ENCODE measurements at regions not wholly inside any gene's neighbourhood (a gene's known extent, or its start where the extent isn't known, plus 50 kb on each side); places are given as distances from the start of the nearest gene placed in this dataset.

DNA sequence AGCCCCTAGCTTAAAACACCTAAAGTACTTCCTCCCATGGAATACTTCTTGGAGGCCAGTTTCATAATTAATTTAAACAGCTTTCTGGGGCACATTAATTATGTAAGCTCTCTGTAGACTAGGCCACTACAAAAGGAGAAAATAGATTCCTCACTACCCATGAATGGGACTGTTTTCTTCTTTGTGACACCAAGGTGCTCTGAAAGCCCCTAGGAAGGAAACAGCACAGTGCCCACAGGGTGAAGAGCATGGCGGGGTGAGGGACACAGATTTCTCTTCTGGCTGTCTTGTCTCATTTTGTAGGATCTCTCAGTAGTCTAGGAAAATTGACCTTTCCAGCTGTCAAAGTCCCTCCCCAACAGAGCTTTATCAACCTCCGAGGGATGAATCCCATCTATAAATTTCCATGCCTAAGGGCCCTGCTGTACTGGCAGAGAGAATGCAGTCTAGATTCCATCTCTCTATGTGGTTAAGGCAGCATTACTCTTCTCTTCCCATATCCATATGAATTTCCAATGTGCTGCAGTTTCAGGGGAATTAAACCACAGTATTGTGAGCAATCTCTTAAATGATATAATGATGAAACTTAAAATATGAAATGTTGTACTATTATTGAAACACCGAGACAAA, 183.6 kb upstream of the GRIP1 start:
- no peak overlapping the region for H3K4me2 ChIP-seq
- no peak for TF ChIP-seq Cebpa-rat (IDR thresholded peaks at IDR 0.05)
- no peak overlapping the region for H3K4me3 ChIP-seq
- H3K9me3 ChIP-seq: no peaks in the 10 kb centered on the region
- H3K9ac ChIP-seq: no peak overlapping the region
- H3K4me1 ChIP-seq: no peaks in the 10 kb centered on the region
- no peaks in the 10 kb centered on the region for H3K36me3 ChIP-seq
- H4K20me1 ChIP-seq: no peaks in the 10 kb centered on the region
- H3K27ac ChIP-seq: no peak overlapping the region
- H3K27me3 ChIP-seq: no peaks in the 10 kb centered on the region

DNA sequence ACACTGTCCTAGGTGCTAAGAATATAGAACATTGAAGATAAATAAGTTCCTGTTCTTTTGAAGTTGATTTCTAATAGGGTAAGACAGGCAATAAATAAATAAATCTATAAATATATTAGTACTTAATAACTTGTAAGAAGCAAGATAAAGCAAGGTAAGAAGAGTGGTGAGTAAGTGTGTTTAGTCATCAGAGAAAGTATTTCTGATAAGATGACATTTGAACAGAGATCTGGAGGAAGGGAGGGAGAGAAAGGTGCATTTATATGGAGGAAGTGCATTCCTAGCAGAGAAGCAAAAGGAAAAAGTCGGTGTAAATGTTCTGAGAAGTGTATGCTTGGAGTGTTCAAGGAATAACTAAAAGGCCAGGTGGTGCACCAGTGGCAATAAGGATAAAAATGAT, 184.4 kb upstream of the GRIP1 start:
- Histone ChIP-seq H3K4me2 (no peak overlapping the region), H4K20me1 (no peaks in the 10 kb centered on the region), H3K4me3 (no peak overlapping the region), H3K27ac (no peak overlapping the region), H3K9ac (no peak overlapping the region), H3K27me3 (no peaks in the 10 kb centered on the region), H3K9me3 (no peaks in the 10 kb centered on the region), H3K36me3 (no peaks in the 10 kb centered on the region), H3K4me1 (no peaks in the 10 kb centered on the region)
- TF ChIP-seq Cebpa-rat (IDR thresholded peaks at IDR 0.05): no peak

DNA sequence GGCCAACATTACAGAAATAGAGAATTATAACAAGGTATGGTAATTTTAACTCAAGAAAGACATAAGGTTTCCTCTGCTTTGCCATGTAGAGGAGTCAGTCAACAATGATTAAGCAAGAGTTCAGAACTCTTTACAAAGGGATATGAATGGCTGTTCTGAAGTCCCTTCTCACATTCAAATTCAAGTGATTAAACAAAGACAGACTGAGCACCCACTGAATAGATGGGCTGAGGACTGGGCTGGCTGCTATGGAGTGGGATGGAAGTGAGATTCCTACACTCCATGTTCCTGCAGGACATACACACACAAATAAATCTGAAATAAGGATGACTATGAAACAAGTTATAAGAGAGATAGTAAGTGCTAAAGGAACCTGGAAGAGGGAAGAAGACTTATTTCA, 199.0 kb upstream of the GRIP1 start:
- peaks cover 13% of the 10 kb centered on the region for H3K4me1 ChIP-seq
- no peak overlapping the region for H3K9ac ChIP-seq
- no peak overlapping the region for H3K4me3 ChIP-seq
- H3K27me3 ChIP-seq: no peaks in the 10 kb centered on the region
- no peaks in the 10 kb centered on the region for H3K36me3 ChIP-seq
- TF ChIP-seq Cebpa-rat (IDR thresholded peaks at IDR 0.05): no peak
- H3K27ac ChIP-seq: no peak overlapping the region
- no peaks in the 10 kb centered on the region for H4K20me1 ChIP-seq
- no peak overlapping the region for H3K4me2 ChIP-seq
- no peaks in the 10 kb centered on the region for H3K9me3 ChIP-seq

DNA sequence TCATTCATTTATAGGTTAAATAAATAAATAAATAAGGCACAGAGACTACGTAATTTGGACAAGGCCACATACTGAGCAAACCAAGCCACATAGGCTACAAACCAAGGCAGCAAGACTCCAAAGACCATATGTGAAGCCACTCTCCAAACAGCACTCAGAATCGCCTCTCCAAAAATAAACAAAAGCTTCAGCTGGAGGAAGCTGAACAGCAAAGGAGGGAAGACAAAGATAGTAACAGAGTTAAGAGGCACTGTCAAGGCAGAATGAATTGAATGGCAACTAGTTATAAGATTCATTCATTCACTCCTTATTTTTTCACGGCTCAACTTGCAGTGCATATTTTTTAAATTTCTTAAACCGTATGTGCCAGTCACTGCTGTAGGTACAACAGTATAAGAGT, 200.5 kb upstream of the GRIP1 start:
- Histone ChIP-seq H3K27ac (no peak overlapping the region), H4K20me1 (no peaks in the 10 kb centered on the region), H3K36me3 (no peaks in the 10 kb centered on the region), H3K4me3 (no peak overlapping the region), H3K9me3 (no peaks in the 10 kb centered on the region), H3K4me2 (peak overlapping the region; percentile 48), H3K9ac (no peak overlapping the region), H3K27me3 (no peaks in the 10 kb centered on the region), H3K4me1 (peaks cover 13% of the 10 kb centered on the region)
- TF ChIP-seq Cebpa-rat (IDR thresholded peaks at IDR 0.05): no peak

DNA sequence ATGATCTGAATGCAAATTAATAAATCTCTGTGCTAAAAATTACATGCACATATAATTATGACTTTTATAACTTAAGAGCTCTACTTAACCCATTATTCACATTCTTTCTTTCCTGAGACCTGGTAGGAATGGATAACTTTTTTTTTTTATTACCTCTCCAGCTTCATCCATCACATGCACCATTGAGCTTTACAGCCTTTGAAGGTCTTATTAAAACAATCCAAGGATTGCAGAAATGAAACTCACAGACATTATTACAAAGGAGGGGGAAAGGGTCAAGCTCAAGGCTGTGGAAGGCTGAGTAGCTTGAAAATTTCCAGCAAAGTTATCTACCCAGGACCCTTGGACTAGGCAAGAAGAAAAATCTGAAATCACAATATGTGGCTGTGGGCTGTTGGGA, 202.5 kb upstream of the GRIP1 start:
- H4K20me1 ChIP-seq: no peaks in the 10 kb centered on the region
- H3K9me3 ChIP-seq: no peaks in the 10 kb centered on the region
- peaks cover 13% of the 10 kb centered on the region for H3K4me1 ChIP-seq
- H3K27ac ChIP-seq: no peak overlapping the region
- H3K27me3 ChIP-seq: no peaks in the 10 kb centered on the region
- no peaks in the 10 kb centered on the region for H3K36me3 ChIP-seq
- no peak overlapping the region for H3K9ac ChIP-seq
- no peak for TF ChIP-seq Cebpa-rat (IDR thresholded peaks at IDR 0.05)
- no peak overlapping the region for H3K4me2 ChIP-seq
- H3K4me3 ChIP-seq: no peak overlapping the region

DNA sequence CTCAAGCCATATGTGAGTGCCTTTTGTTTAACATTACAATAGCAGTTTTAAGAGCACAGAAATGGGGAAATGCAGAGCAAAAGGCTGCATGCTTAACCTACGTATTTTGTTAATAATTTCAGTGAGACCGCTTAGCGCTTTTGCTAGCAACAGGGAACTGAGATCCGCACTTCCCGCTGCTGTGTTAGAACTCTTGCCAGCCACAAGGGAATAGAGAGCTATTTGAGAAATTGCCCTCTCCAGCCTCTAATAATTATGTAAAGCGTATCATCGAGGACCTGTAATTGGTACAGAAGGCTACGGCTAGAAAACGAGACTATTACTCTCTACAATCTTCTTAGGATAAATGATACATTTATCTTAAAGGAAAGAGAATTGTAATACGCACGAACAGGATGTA, 205.2 kb upstream of the GRIP1 start:
- no peak overlapping the region for H3K4me2 ChIP-seq

DNA sequence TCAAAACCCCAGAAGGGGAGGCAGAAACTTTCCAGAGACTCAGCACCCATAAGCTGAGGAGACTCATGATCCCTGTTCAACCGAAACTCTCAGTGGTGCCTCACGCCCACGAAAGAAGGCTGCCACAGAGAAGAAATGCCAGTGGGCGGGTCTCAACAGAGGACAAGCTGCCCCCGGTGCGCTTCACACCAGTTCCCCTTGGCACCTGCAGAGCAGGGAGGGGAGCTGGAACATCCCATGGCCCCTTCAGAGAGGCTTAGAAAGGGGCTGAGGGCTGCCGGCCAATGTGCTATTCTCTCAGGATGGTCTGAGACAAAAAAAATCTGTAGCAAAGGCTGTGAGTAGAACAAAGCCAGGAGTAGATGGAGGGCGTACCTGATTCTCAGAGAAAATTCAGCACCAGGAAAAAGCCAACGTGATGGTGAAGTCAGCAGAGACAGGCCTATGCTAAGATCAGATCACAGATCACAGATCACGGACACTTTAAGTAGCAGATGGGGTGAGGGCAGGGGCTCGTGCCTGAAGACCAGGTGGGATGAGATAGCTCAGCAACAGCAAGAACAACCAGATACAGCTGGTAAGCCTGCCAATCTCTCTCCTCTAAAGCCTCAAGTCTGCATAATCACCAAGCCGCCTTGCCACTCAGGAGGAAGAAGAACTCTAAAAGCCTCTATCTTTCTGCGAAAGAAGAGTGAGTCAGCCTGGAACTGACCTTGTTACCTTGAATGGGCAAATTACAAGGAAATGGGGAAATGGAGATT, 206.4 kb upstream of the GRIP1 start:
- no peak for TF ChIP-seq Cebpa-rat (IDR thresholded peaks at IDR 0.05)
- Histone ChIP-seq H4K20me1 (no peaks in the 10 kb centered on the region), H3K4me1 (no peaks in the 10 kb centered on the region), H3K9me3 (no peaks in the 10 kb centered on the region), H3K4me2 (no peak overlapping the region), H3K27ac (no peak overlapping the region), H3K27me3 (no peaks in the 10 kb centered on the region), H3K36me3 (no peaks in the 10 kb centered on the region), H3K9ac (no peak overlapping the region), H3K4me3 (no peak overlapping the region)

More for the DNA sequence above, 205.2 kb upstream of the GRIP1 start:
- H3K27me3 ChIP-seq: no peaks in the 10 kb centered on the region
- H4K20me1 ChIP-seq: no peaks in the 10 kb centered on the region
- H3K9me3 ChIP-seq: no peaks in the 10 kb centered on the region
- H3K4me1 ChIP-seq: peaks cover 11% of the 10 kb centered on the region
- no peak overlapping the region for H3K27ac ChIP-seq
- no peak overlapping the region for H3K9ac ChIP-seq
- no peak for TF ChIP-seq Cebpa-rat (IDR thresholded peaks at IDR 0.05)
- H3K36me3 ChIP-seq: no peaks in the 10 kb centered on the region
- H3K4me3 ChIP-seq: no peak overlapping the region

DNA sequence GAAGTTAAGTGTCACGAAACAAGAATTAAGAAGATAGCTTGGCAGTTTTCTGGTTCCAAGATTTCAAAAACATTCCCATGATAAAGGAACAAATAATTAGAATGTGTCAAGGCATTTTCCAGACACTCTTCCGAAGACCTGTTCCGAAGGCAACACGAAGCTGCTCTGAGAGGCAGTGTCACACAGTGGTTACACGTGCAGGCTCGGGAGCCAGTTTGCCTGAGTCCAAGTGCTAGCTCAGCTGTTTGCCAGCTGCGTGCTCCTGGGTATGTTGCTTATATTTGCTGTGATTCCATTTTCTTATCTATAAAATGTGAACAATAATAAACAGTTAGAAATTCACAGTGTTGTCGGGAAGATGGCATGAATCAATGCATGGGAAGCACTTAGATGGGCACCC, 217.9 kb upstream of the GRIP1 start:
- H3K36me3 ChIP-seq: peaks cover 4% of the 10 kb centered on the region; the same call in 1 of the 2 replicates
- no peak overlapping the region for H3K27ac ChIP-seq
- no peak for TF ChIP-seq Cebpa-rat (IDR thresholded peaks at IDR 0.05)
- H3K27me3 ChIP-seq: no peaks in the 10 kb centered on the region
- no peak overlapping the region for H3K4me3 ChIP-seq
- H3K9me3 ChIP-seq: no peaks in the 10 kb centered on the region
- H4K20me1 ChIP-seq: no peaks in the 10 kb centered on the region
- no peak overlapping the region for H3K4me2 ChIP-seq
- no peak overlapping the region for H3K9ac ChIP-seq
- H3K4me1 ChIP-seq: peaks cover 19% of the 10 kb centered on the region

DNA sequence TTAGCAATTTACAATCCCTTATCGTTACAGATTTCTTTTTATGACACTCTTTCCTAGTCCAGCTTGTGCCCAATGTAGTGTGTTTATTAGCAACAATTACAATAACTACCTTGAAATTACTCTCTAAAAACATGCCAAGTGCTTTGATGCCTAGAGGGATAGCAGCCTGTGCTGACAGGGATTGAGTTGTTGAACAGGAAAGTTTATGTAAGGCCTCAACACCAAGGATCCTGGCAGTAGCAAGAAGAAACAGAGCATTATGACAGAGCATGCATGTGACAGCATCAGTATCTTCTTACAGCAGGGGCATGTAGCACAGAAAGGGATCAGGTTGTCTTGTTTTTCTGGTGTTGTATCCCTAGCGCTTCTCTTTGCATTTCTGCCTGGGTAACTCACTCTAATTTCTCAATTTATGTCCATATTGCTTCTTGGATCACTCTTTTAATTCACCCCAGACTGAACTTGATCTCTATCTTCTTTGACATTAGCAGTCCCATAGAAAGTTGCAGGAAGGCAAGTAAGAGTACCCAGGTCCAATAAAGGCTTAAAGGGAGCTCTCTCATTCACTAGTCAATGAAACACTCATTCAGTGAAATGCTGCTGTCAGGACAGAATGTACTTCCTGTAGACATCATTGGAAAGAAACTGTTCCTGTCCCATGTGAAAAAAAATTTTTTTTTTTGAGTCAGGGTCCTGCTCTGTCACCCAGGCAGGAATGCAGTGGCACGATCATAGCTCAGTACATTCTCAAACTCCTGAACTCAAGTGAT, 220.0 kb upstream of the GRIP1 start:
- Histone ChIP-seq H3K27ac (no peak overlapping the region), H3K27me3 (no peaks in the 10 kb centered on the region), H3K9ac (no peak overlapping the region), H3K36me3 (no peaks in the 10 kb centered on the region), H3K4me3 (no peak overlapping the region), H3K4me2 (no peak overlapping the region), H4K20me1 (no peaks in the 10 kb centered on the region), H3K4me1 (peaks cover 25% of the 10 kb centered on the region), H3K9me3 (no peaks in the 10 kb centered on the region)
- TF ChIP-seq Cebpa-rat (IDR thresholded peaks at IDR 0.05): no peak

DNA sequence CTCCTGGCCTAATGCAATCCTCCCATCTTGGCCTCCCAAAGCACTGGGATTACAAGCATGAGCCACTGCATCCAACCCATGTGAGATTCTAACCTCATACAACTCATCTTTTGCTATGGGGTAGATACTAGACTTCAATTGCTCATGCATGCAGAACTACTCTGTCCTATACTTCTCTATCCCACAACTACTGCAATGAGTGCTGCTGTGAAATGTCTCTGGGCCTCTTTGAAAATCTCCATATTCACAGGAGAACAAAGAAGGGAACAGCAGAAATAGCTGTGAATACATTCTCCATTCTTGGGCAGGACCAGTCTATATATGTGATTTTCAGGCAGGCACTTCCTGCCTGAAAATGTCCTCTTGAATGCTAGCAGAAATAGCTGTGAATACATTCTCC, 220.7 kb upstream of the GRIP1 start:
- Histone ChIP-seq H3K4me3 (no peak overlapping the region), H3K4me1 (peaks cover 25% of the 10 kb centered on the region), H3K27me3 (no peaks in the 10 kb centered on the region), H3K36me3 (no peaks in the 10 kb centered on the region), H3K27ac (no peak overlapping the region), H3K9ac (no peak overlapping the region), H3K4me2 (no peak overlapping the region; the same call in 1 of the 2 replicates), H3K9me3 (no peaks in the 10 kb centered on the region), H4K20me1 (no peaks in the 10 kb centered on the region)
- no peak for TF ChIP-seq Cebpa-rat (IDR thresholded peaks at IDR 0.05)
